Ovary (tissue), 3 donors: ENCODE measurements at regions not wholly inside any gene's neighbourhood (a gene's known extent, or its start where the extent isn't known, plus 50 kb on each side); places are given as distances from the start of the nearest gene placed in this dataset.

ENCODE experiments used
- EP300 ChIP-seq: sonication (generic); formaldehyde crosslinking; IDR thresholded peaks from one replicate; pipeline ENCODE4 v1.6.1; 2017; ENCODE audit warnings: antibody characterized with exemption
- POLR2A ChIP-seq: fragments of 450-650 bp; IDR thresholded peaks from one replicate; pipeline ENCODE4 v1.6.1; 2017; ENCODE audit warnings: antibody characterized with exemption, mild to moderate bottlenecking, moderate library complexity
- TF ChIP-seq, protein P1 (sequence below), 3 donors: fragments of 450-650 bp in 2 of 3; fragments of 200-600 bp in 1 of 3; IDR thresholded peaks; one replicate each; pipeline versions ENCODE4 v1.5.1 to v1.8.0; 2016 to 2022; ENCODE audit warnings: antibody characterized with exemption in 3 of 3, mild to moderate bottlenecking in 1 of 3
- donor health status: DM: no; HTN: no; CAD: no.

DNA sequence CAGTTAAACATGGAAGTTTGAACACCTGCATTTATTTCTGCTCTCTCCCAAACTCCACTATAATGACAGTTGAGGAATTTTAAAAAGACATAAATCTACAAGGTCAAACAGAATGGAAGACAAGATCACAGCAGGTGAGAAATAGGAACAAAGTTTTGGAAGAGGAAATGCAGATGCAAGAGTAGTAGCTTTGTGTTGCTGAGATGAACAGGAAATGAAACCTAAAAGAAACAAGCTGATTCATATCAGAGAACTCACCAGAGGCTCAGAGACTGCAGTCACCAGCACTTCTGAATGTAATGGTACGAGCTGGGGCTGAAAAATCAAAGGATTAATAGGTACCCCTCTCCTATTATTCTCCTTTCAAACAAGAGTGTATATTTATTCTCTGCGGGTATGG lies 459.9 kb downstream of the RAP2B start:
- TF ChIP-seq, protein P1, sequence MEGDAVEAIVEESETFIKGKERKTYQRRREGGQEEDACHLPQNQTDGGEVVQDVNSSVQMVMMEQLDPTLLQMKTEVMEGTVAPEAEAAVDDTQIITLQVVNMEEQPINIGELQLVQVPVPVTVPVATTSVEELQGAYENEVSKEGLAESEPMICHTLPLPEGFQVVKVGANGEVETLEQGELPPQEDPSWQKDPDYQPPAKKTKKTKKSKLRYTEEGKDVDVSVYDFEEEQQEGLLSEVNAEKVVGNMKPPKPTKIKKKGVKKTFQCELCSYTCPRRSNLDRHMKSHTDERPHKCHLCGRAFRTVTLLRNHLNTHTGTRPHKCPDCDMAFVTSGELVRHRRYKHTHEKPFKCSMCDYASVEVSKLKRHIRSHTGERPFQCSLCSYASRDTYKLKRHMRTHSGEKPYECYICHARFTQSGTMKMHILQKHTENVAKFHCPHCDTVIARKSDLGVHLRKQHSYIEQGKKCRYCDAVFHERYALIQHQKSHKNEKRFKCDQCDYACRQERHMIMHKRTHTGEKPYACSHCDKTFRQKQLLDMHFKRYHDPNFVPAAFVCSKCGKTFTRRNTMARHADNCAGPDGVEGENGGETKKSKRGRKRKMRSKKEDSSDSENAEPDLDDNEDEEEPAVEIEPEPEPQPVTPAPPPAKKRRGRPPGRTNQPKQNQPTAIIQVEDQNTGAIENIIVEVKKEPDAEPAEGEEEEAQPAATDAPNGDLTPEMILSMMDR (IDR thresholded peaks at IDR 0.05): no peak
- TF ChIP-seq POLR2A (no peak), EP300 (no peak)
